ENCODE measurements at regions not wholly inside any gene's neighbourhood (a gene's known extent, or its start where the extent isn't known, plus 50 kb on each side); places are given as distances from the start of the nearest gene placed in this dataset.

GRCh38 chr1:18018366-18018765 is 89.2 kb upstream of the IGSF21 start:
- DNase-seq = no peak

GRCh38 chr1:18020021-18020817 is 87.4 kb upstream of the IGSF21 start:
- DNase-seq = no peak

- no peak for DNase-seq
Observed at GRCh38 chr1:18021242-18021641, 86.4 kb upstream of the IGSF21 start.

GRCh38 chr1:18032172-18032859 is 75.3 kb upstream of the IGSF21 start:
- no peak for DNase-seq

- no peak for DNase-seq
Observed at GRCh38 chr1:18035145-18035544, 72.5 kb upstream of the IGSF21 start.

- DNase-seq = no peak
Observed at GRCh38 chr1:18037651-18038050, 69.9 kb upstream of the IGSF21 start.

GRCh38 chr1:18038051-18038450 is 69.5 kb upstream of the IGSF21 start:
- no peak for DNase-seq

- no peak for DNase-seq
Observed at GRCh38 chr1:18039102-18039501, 68.5 kb upstream of the IGSF21 start.

GRCh38 chr1:18041102-18041501 is 66.5 kb upstream of the IGSF21 start:
- no peak for DNase-seq

- no peak for DNase-seq
Observed at GRCh38 chr1:18041685-18042355, 65.8 kb upstream of the IGSF21 start.

- no peak for DNase-seq
Observed at GRCh38 chr1:18043871-18044270, 63.7 kb upstream of the IGSF21 start.

- no peak for DNase-seq
Observed at GRCh38 chr1:18045203-18045602, 62.4 kb upstream of the IGSF21 start.

GRCh38 chr1:18045621-18046020 is 62.0 kb upstream of the IGSF21 start:
- DNase-seq = no peak

GRCh38 chr1:18047122-18047521 is 60.5 kb upstream of the IGSF21 start:
- DNase-seq = no peak

GRCh38 chr1:18049228-18049627 is 58.4 kb upstream of the IGSF21 start:
- DNase-seq = no peak

GRCh38 chr1:18052671-18053070 is 54.9 kb upstream of the IGSF21 start:
- DNase-seq = no peak

GRCh38 chr1:18055156-18055555 is 52.4 kb upstream of the IGSF21 start:
- no peak for DNase-seq

- DNase-seq = no peak
Observed at GRCh38 chr1:18056545-18056944, 51.1 kb upstream of the IGSF21 start.

GRCh38 chr1:18057623-18058022 is 50.0 kb upstream of the IGSF21 start:
- no peak for DNase-seq

All from right kidney (tissue), 1 donor.